Heart left ventricle (tissue), 13 donors: ENCODE measurements at regions not wholly inside any gene's neighbourhood (a gene's known extent, or its start where the extent isn't known, plus 50 kb on each side); places are given as distances from the start of the nearest gene placed in this dataset.

Experiments
- CTCF ChIP-seq, 12 donors: fragments of 200-600 bp; sonication (generic) in 4 of 12; IDR thresholded peaks; one replicate each; pipeline versions ENCODE4 v1.5.0 to v1.8.0; 2018 to 2022; ENCODE audit warnings: antibody characterized with exemption in 12 of 12, mild to moderate bottlenecking in 5 of 12
- POLR2A ChIP-seq, 2 donors: fragments of 450-650 bp; IDR thresholded peaks; one replicate each; pipeline ENCODE4 v1.6.1; 2017; ENCODE audit warnings: antibody characterized with exemption in 2 of 2, mild to moderate bottlenecking in 2 of 2, moderate library complexity in 2 of 2
- donor health status: ischemic (EF 13 %, LVEDD 7.1; RV severe dilation, severe dysfunction).
- donor health status: DM: no; HTN: yes; CAD: no.
- donor health status: DM: no; HTN: no; CAD: no.
- donor health status: ischemic (EF 25% LVEDD 6.9; RV normal size, moderate dysfunction).
- donor health status: ischemic (EF 25% LVEDD 5.7; RV mildly dilated, moderate dysfunction).
- donor health status: ischemic (EF 35%, LVEDD 5.7; RV mildly dilated, moderate dysfunction).
- donor health status: nonischemic (EF 11% LVEDD 7.7; RV severe dilation, severe dysfunction).
- donor health status: DM: yes; HTN: yes; CAD: no.
- donor health status: PGD.
- donor health status: ischemic (EF 29% LVEDD 5.4; RV normal size, mild dysfunction).
- donor health status: nonischemic (EF 23%, LVEDD 6.1; RV moderate dilation, normal function).

DNA sequence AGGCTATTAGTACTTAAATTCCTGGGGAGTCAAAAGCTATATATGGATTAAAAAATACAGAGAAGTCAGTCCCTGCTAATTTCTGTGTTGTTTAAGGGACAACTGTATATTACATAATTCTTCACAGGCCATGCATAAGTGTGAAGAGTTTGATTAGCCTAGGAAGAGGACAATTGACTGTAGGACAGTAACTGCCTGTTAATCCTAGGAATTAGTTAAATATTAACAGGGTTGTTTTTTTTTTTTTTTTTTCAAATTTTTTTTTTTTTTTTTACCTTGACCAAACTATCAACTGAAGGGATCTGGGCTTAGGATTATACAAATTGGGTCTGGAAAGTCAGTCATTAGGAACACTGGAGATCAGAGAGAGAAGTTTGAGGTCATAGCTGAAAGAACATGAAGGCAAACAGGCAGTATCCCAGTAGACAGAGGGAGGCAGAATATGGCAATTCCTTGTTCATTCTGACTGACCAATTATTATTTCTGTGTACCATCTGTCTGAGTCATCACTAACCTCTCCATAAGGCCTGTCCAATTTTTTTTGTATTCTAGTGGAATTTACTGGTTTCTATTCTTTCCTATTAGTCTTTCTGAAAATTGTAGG, 1139.2 kb downstream of the SORCS1 start:
- TF ChIP-seq CTCF (IDR thresholded peaks at IDR 0.05): no peak
- no peak for TF ChIP-seq POLR2A (IDR thresholded peaks at IDR 0.05)
